Neural cell (in vitro differentiated cells): ENCODE measurements at regions not wholly inside any gene's neighbourhood (a gene's known extent, or its start where the extent isn't known, plus 50 kb on each side); places are given as distances from the start of the nearest gene placed in this dataset.

Experiments
- H2AFZ ChIP-seq: fragments of 200-600, 300-800 bp; sonication (generic), shearing (Covaris generic); 2 replicates; pipeline ENCODE4 v1.6.0; 2014; ENCODE audit warnings: low read depth, mild to moderate bottlenecking, antibody characterized with exemption, low read length, moderate library complexity
- H3F3A ChIP-seq: fragments of 200-600 bp; shearing (Covaris generic); 2 replicates; pipeline ENCODE4 v1.6.1; 2016; ENCODE audit warnings: mild to moderate bottlenecking, moderate library complexity, mixed read lengths, antibody characterized with exemption, low read length; ENCODE audit not compliant: insufficient read depth, poor library complexity, severe bottlenecking
- H3K27ac ChIP-seq: fragments of 200-600, 300-800 bp; sonication (generic), shearing (Covaris generic); 2 replicates; pipeline ENCODE4 v1.5.1; 2014; ENCODE audit warnings: mild to moderate bottlenecking, low read length, moderate library complexity
- H3K27me3 ChIP-seq: fragments of 300-800, 200-600 bp; sonication (generic), shearing (Covaris generic); 2 replicates; pipeline ENCODE4 v1.6.0; 2014; ENCODE audit warnings: mild to moderate bottlenecking, low read depth, low read length, moderate library complexity; ENCODE audit not compliant: insufficient read depth
- H3K36me3 ChIP-seq: fragments of 300-800, 200-600 bp; sonication (generic), shearing (Covaris generic); 2 replicates; pipeline ENCODE4 v1.5.1; 2014; ENCODE audit warnings: mild to moderate bottlenecking, antibody characterized with exemption, low read length, moderate library complexity; ENCODE audit not compliant: insufficient read depth
- H3K4me2 ChIP-seq: fragments of 300-800, 200-600 bp; sonication (generic), shearing (Covaris generic); 2 replicates; pipeline ENCODE4 v1.6.0; 2014; ENCODE audit warnings: mild to moderate bottlenecking, low read length
- H3K4me3 ChIP-seq: fragments of 300-800, 200-600 bp; sonication (generic), shearing (Covaris generic); 2 replicates; pipeline ENCODE4 v1.5.1; 2014; ENCODE audit warnings: mild to moderate bottlenecking, low read length, moderate library complexity
- H3K79me2 ChIP-seq: fragments of 200-600 bp; shearing (Covaris generic); replicated peaks from 2 replicates; pipeline ENCODE4 v1.6.0; 2014; ENCODE audit warnings: mild to moderate bottlenecking, low read length, moderate library complexity; ENCODE audit not compliant: insufficient read depth
- H3K9ac ChIP-seq: fragments of 300-800, 200-600 bp; sonication (generic), shearing (Covaris generic); 2 replicates; pipeline ENCODE4 v1.6.1; 2016; ENCODE audit warnings: mild to moderate bottlenecking, low read length, mixed read lengths
- H3K9me2 ChIP-seq: fragments of 200-600 bp; shearing (Covaris generic); 2 replicates; pipeline ENCODE4 v1.6.1; 2016; ENCODE audit warnings: mild to moderate bottlenecking, low read length, mixed read lengths; ENCODE audit not compliant: insufficient read depth
- H3K9me3 ChIP-seq: fragments of 200-600, 300-800 bp; sonication (generic), shearing (Covaris generic); 2 replicates; pipeline ENCODE4 v1.6.1; 2016; ENCODE audit warnings: mild to moderate bottlenecking, mixed run types, low read length, moderate library complexity, mixed read lengths
- H4K20me1 ChIP-seq: fragments of 200-600 bp; shearing (Covaris generic); 2 replicates; pipeline ENCODE4 v1.6.1; 2016; ENCODE audit warnings: mild to moderate bottlenecking, mixed run types; ENCODE audit not compliant: insufficient read depth
- CTCF ChIP-seq: fragments of 450-650 bp; IDR thresholded peaks from 2 replicates; pipeline ENCODE4 v1.5.1; 2014; ENCODE audit warnings: antibody characterized with exemption, mild to moderate bottlenecking, moderate library complexity; ENCODE audit not compliant: poor library complexity, severe bottlenecking
- EP300 ChIP-seq: fragments of 450-650 bp; conservative IDR thresholded peaks from 2 replicates; pipeline ENCODE4 v1.6.1; 2014; ENCODE audit warnings: antibody characterized with exemption, mild to moderate bottlenecking, moderate library complexity; ENCODE audit not compliant: poor library complexity, severe bottlenecking
- EZH2 ChIP-seq: fragments of 200-600, 300-800 bp; shearing (Covaris generic), sonication (generic); IDR thresholded peaks from 2 replicates; pipeline ENCODE4 v1.6.1; 2014; ENCODE audit warnings: antibody characterized with exemption, low read length, borderline replicate concordance, mild to moderate bottlenecking; ENCODE audit not compliant: insufficient read depth, poor library complexity, severe bottlenecking
- MXI1 ChIP-seq: fragments of 450-650 bp; conservative IDR thresholded peaks from 2 replicates; pipeline ENCODE4 v1.6.1; 2014; ENCODE audit warnings: antibody characterized with exemption, mild to moderate bottlenecking; ENCODE audit not compliant: poor library complexity, severe bottlenecking
- POLR2AphosphoS5 ChIP-seq: IDR thresholded peaks from 2 replicates; pipeline ENCODE4 v1.6.1; 2012
- RAD21 ChIP-seq: fragments of 450-650 bp; conservative IDR thresholded peaks from 2 replicates; pipeline ENCODE4 v1.6.1; 2014; ENCODE audit warnings: antibody characterized with exemption, mild to moderate bottlenecking, moderate library complexity
- REST ChIP-seq: IDR thresholded peaks from 2 replicates; pipeline ENCODE4 v1.6.1; 2012; ENCODE audit warnings: borderline replicate concordance
- SMC3 ChIP-seq: fragments of 450-650 bp; conservative IDR thresholded peaks from 2 replicates; pipeline ENCODE4 v1.6.1; 2014; ENCODE audit warnings: antibody characterized with exemption, mild to moderate bottlenecking, moderate library complexity; ENCODE audit not compliant: poor library complexity
- TAF1 ChIP-seq: IDR thresholded peaks from 2 replicates; pipeline ENCODE4 v1.6.1; 2012; ENCODE audit warnings: low read depth
- small RNA-seq, 3 experiments: library from RNA; depleted of rRNA; stranded (forward); fragments of <200 nt; gene quantifications; one replicate each; pipeline ENCODE3, GENCODE V24; 2012

- TF ChIP-seq EZH2 (no peak), EP300 (no peak), MXI1 (no peak), RAD21 (no peak), POLR2AphosphoS5 (no peak), TAF1 (no peak), SMC3 (no peak), REST (no peak), CTCF (no peak)
- Histone ChIP-seq H3K9ac (no peak overlapping the region), H3F3A (peaks cover 3% of the 10 kb centered on the region), H3K79me2 (no peaks in the 10 kb centered on the region), H3K9me3 (no peaks in the 10 kb centered on the region), H3K4me3 (no peak overlapping the region), H3K27me3 (peaks cover 4% of the 10 kb centered on the region), H3K27ac (no peak overlapping the region), H2AFZ (no peak overlapping the region), H3K36me3 (no peaks in the 10 kb centered on the region), H4K20me1 (no peaks in the 10 kb centered on the region), H3K4me2 (no peak overlapping the region), H3K9me2 (no peaks in the 10 kb centered on the region)
Measured at GRCh38 chr1:68281946-68282615, 49.8 kb upstream of the WLS start.

Small RNA genes lying in the stretch of these regions (small RNA-seq; reads per million reads assigned to genes)
- gene COX6B1P7, result 0 reads per million in 3 experiments
